Small intestine (tissue), 7 donors: ENCODE measurements at regions not wholly inside any gene's neighbourhood (a gene's known extent, or its start where the extent isn't known, plus 50 kb on each side); places are given as distances from the start of the nearest gene placed in this dataset.
"Not testable (repeated sequence)": the region's sequence is repeated elsewhere in the genome, so short reads cannot be mapped to it uniquely, and the experiment has no call there.

Source experiments
- DNase-seq, 2 donors: peaks; one replicate each; pipeline versions ENCODE4 v3.0.0 to v3.0.0-alpha.2; 2013
- FAIRE-seq: peaks from 2 replicates; lab custom pipeline; 2012; peaks lifted over from hg19 to GRCh38; lab: Jason Lieb, UNC
- H3K27ac ChIP-seq, 3 donors: one replicate each; pipeline ENCODE4 v1.5.1; 2013; ENCODE audit warnings: low read length in 2 of 3, mild to moderate bottlenecking in 2 of 3, control low read depth in 1 of 3, inconsistent platforms in 1 of 3, low read depth in 1 of 3, moderate library complexity in 1 of 3
- H3K27me3 ChIP-seq, 3 donors: one replicate each; pipeline ENCODE4 v1.6.1; 2013; ENCODE audit warnings: low read length in 3 of 3, inconsistent platforms in 1 of 3; ENCODE audit not compliant: control insufficient read depth in 3 of 3, insufficient read depth in 3 of 3
- H3K36me3 ChIP-seq, 3 donors: one replicate each; pipeline ENCODE4 v1.6.1; 2013; ENCODE audit warnings: low read length in 3 of 3, inconsistent platforms in 1 of 3, low read depth in 1 of 3, mild to moderate bottlenecking in 1 of 3, moderate library complexity in 1 of 3; ENCODE audit not compliant: control insufficient read depth in 3 of 3, insufficient read depth in 2 of 3
- H3K4me1 ChIP-seq, 3 donors: one replicate each; pipeline ENCODE4 v1.6.1; 2013; ENCODE audit warnings: low read length in 2 of 3, inconsistent platforms in 1 of 3, low read depth in 1 of 3, mild to moderate bottlenecking in 1 of 3, moderate library complexity in 1 of 3; ENCODE audit not compliant: control insufficient read depth in 3 of 3, insufficient read depth in 2 of 3
- H3K4me3 ChIP-seq, 3 donors: one replicate each; pipeline ENCODE4 v1.5.1; 2013; ENCODE audit warnings: low read length in 3 of 3, control low read depth in 1 of 3, inconsistent platforms in 1 of 3, low read depth in 1 of 3, mild to moderate bottlenecking in 1 of 3, moderate library complexity in 1 of 3
- H3K9me3 ChIP-seq, 2 donors: one replicate each; pipeline ENCODE4 v1.6.1; 2013; ENCODE audit warnings: low read depth in 1 of 2, low read length in 1 of 2; ENCODE audit not compliant: control insufficient read depth in 2 of 2, insufficient read depth in 1 of 2
- WGBS, 3 donors: extraction: QIAGEN DNeasy Blood & Tissue Kit; methylation state at CpG; one replicate each; pipeline ENCODE4 v1.1.7; 2013; 5-methylcytosine and 5-hydroxymethylcytosine counted together
- donor health status: healthy with polysubstance abuse.
- donor health status: control.
- donor health status: control.
- donor health status: Bipolar disorder and iron deficiency.
- donor health status: healthy.

DNA sequence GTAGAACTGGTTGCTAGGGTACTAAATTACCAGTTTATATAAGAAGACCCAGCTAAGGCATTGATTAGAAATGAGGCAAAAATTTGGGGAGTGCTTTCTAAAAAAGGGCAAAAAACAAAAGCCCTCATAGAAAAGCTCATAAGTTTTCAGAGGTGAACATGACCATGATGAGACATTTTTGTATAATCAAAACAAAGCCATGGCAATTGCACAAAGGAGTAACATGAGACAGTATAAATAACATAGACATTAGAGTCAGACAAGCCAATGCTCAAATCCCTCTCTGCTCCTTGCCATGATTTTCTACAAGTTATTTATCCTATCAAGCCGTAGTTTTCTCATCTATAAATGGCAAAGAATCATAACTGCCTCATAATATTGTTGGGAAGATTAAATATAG is 112.2 kb upstream of the ADTRP start:
- Histone ChIP-seq H3K4me3 (no peak overlapping the region), H3K9me3 (no peaks in the 10 kb centered on the region), H3K36me3 (no peaks in the 10 kb centered on the region), H3K4me1 (no peaks in the 10 kb centered on the region), H3K27ac (no peak overlapping the region), H3K27me3 (no peaks in the 10 kb centered on the region)
- FAIRE-seq (no peak), DNase-seq (no peak)
- WGBS, 3 donors, result 62 to 78% (median 63%) methylated on average over 1 of the region's 1 CpG

DNA sequence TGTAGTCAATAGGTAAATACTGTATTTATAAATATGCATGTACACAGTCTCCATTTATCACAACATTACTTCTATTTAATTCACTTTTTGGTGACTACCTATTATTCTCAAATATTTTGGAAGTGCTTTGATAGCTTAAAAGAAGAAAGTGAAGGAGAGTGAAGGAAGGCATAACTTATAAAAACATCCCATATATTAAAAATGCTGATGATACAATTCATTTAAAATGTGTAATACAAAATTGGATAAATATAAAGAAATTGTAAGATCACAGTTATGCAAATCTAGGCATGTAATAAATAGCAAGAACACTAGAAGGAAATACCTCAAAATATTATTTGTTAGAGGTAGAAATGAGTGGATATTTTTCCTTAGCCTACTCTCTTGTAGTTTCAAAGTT is 111.6 kb upstream of the ADTRP start:
- FAIRE-seq (no peak), DNase-seq (no peak)
- Histone ChIP-seq H3K9me3 (peaks cover 0 to 1% of the 10 kb centered on the region in 2 donors), H3K27ac (no peak overlapping the region), H3K4me1 (no peaks in the 10 kb centered on the region), H3K36me3 (no peaks in the 10 kb centered on the region), H3K27me3 (no peaks in the 10 kb centered on the region), H3K4me3 (no peak overlapping the region)

DNA sequence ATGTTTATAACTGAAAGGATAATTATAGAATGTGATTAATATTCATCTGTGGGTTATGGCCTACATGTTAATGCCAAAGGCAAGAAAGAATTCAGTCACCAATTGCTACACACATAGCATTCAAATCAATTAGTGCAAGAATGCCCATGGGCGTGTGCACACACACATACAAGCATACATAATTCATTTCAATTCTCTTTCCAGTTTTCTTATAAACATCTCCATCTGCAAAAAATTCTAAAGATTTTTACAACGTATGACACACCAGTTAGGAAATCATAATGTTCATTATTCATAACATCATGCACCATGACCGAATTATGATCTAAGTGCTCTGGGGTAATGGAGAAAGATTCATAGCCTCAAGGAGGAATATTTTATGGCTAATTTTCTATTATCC is 111.0 kb upstream of the ADTRP start:
- FAIRE-seq, result no peak
- Histone ChIP-seq H3K27me3 (no peaks in the 10 kb centered on the region), H3K36me3 (no peaks in the 10 kb centered on the region), H3K9me3 (peaks cover 0 to 5% of the 10 kb centered on the region in 2 donors), H3K27ac (no peak overlapping the region), H3K4me1 (no peaks in the 10 kb centered on the region), H3K4me3 (no peak overlapping the region)
- WGBS, 3 donors, result 82 to 96% (median 89%) methylated on average over 3 of the region's 3 CpGs
- DNase-seq, result no peak

DNA sequence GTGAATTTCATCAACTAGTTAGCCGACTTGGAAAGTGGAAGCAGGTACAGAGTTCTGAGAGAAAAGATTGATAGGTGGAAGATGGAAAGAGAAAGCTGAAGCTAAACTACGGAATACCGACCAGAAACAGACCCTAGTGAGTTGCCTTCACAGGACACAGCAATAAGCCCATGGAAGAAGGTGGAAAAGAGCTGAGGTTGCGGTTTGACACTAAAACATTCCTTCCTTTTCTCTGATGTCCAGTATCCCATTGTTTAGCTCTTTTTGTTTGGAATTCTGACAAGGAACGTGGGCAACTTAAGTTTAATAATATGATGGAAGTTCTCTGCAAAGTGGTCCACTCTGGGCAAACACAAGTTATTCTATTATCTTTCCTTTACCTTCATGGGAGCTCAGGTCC is 110.1 kb upstream of the ADTRP start:
- H3K27ac ChIP-seq, result no peak overlapping the region
- 89 to 94% (median 93%) methylated on average over 5 of the region's 5 CpGs for WGBS, 3 donors
- DNase-seq (no peak), FAIRE-seq (no peak)
- no peak overlapping the region for H3K4me3 ChIP-seq
- no peaks in the 10 kb centered on the region for H3K4me1 ChIP-seq
- no peaks in the 10 kb centered on the region for H3K27me3 ChIP-seq
- H3K9me3 ChIP-seq, result peaks cover 0 to 5% of the 10 kb centered on the region in 2 donors
- H3K36me3 ChIP-seq, result no peaks in the 10 kb centered on the region

DNA sequence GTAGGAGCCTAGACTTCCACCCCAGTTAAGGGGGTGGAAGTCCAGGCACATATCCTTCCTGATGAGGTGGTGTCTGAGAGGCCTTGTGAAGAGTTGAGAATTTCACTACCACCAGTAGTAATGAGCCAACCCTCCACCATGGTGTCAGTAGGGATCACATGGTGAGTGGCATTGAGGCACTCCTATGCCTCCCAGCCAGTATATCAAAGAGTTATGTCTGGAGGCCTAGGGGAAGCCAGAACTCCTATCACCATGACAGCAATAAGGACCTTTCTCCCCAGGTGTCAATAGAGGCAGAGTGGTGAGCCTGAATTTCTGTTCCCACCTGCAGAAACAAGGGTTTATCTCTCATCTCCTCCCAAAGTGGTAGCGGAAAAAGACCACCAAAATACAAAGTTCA is 106.6 kb upstream of the ADTRP start:
- DNase-seq, result no peak
- no peak for FAIRE-seq
- 89 to 100% (median 89%) methylated on average over 1 of the region's 1 CpG for WGBS, 3 donors

DNA sequence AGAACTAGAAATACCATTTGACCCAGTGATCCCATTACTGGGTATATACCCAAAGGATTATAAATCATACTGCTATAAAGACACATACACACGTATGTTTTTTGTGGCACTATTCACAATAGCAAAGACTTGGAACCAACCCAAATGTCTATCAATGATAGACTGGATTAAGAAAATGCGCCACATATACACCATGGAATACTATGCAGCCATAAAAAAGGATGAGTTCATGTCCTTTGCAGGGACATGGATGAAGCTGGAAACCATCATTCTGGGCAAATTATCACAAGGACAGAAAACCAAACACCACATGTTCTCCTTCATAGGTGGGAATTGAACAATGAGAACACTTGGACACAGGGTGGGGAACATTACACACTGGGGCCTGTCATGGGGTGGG is 104.9 kb upstream of the ADTRP start:
- not testable (repeated sequence) for H3K27ac ChIP-seq, H3K9me3 ChIP-seq, FAIRE-seq, H3K4me3 ChIP-seq, DNase-seq, H3K4me1 ChIP-seq, H3K36me3 ChIP-seq, H3K27me3 ChIP-seq
- WGBS, 3 donors, result 85 to 92% (median 90%) methylated on average over 2 of the region's 2 CpGs

More for the DNA sequence above, 106.6 kb upstream of the ADTRP start:
- Histone ChIP-seq H3K27me3 (no peaks in the 10 kb centered on the region), H3K4me1 (no peaks in the 10 kb centered on the region), H3K27ac (no peak overlapping the region), H3K4me3 (no peak overlapping the region), H3K9me3 (peaks cover 0 to 9% of the 10 kb centered on the region in 2 donors), H3K36me3 (no peaks in the 10 kb centered on the region)

DNA sequence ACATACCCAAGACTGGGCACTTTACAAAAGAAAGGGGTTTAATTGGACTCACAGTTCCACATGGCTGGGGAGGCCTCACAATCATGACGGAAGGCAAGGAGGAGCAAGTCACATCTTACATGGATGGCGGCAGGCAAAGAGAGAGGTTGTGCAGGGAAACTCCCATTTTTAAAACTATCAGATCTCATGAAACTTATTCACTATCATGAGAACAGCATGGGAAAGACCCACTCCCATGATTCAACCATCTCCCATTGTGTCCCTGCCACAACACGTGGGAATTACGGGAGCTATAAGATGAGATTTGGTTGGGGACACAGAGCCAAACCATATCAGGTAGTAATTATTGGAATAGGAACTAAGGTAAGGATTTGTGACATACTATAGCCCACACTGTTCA is 101.6 kb upstream of the ADTRP start:
- not testable (repeated sequence) for FAIRE-seq, H3K9me3 ChIP-seq, DNase-seq, H3K4me3 ChIP-seq, H3K27me3 ChIP-seq, H3K27ac ChIP-seq, H3K36me3 ChIP-seq, H3K4me1 ChIP-seq
- 95 to 98% (median 96%) methylated on average over 4 of the region's 4 CpGs for WGBS, 3 donors

DNA sequence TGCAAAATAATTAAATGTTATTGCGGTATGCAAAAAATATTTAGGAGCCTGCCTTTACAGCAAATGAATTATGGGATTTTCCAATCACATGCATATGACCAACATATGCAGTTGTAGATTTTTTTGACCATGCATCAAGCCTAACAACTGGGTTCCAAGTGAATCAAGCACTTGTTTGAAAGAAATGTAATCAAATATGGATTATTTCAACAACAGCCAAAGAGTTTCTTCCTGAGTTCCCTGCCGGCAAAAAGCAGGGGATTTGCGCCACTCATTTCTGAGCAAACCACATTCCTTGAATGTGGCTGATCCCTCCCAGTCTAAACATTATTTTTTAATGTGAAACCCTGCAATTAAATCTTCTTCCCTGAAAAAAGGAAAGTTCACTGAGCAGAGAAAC is 100.1 kb upstream of the ADTRP start:
- WGBS, 3 donors, result 79 to 95% (median 89%) methylated on average over 3 of the region's 3 CpGs
- no peak for DNase-seq
- Histone ChIP-seq H3K27ac (no peak overlapping the region), H3K36me3 (no peaks in the 10 kb centered on the region), H3K4me1 (peaks cover 0 to 3% (median 0%) of the 10 kb centered on the region in 3 donors), H3K9me3 (peaks cover 0 to 3% of the 10 kb centered on the region in 2 donors), H3K4me3 (no peak overlapping the region), H3K27me3 (no peaks in the 10 kb centered on the region)
- FAIRE-seq, result no peak

DNA sequence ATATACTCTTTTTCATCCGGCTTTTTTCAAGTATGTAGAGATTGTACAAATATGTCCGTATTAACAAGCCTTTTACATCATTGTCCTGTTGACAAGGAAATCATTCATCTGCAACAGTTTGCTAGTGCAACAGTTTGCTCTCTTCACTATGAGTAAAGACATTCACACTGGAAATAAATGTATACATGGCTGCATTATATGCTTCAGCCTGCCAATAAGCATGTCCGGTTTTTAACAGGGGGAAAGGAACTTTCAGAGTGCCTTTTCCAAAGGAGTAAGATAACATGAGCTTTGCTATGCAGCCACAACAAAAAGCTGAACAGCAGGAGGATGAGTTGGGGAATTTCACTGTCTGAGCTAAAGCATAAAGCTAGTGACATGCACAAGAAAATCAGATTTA is 99.4 kb upstream of the ADTRP start:
- Histone ChIP-seq H3K9me3 (peaks cover 0 to 3% of the 10 kb centered on the region in 2 donors), H3K4me3 (no peak overlapping the region), H3K27me3 (no peaks in the 10 kb centered on the region), H3K36me3 (no peaks in the 10 kb centered on the region), H3K4me1 (peaks cover 0 to 3% (median 0%) of the 10 kb centered on the region in 3 donors), H3K27ac (no peak overlapping the region)
- DNase-seq (no peak), FAIRE-seq (no peak)
- 47 to 57% (median 54%) methylated on average over 3 of the region's 3 CpGs for WGBS, 3 donors
